Vagina (tissue), 2 donors: ENCODE measurements at regions not wholly inside any gene's neighbourhood (a gene's known extent, or its start where the extent isn't known, plus 50 kb on each side); places are given as distances from the start of the nearest gene placed in this dataset.

Experiments used
- DNase-seq, 2 donors: peaks; one replicate each; pipeline ENCODE4 v3.0.0-alpha.2; 2017; ENCODE audit errors: extremely low spot score in 2 of 2
- H3K27ac ChIP-seq: fragments of 200-600 bp; sonication (generic); one replicate; pipeline ENCODE4 v1.5.1; 2019
- H3K27me3 ChIP-seq: fragments of 200-600 bp; sonication (generic); one replicate; pipeline ENCODE4 v1.5.1; 2019
- H3K36me3 ChIP-seq, 2 donors: fragments of 200-600 bp; sonication (generic); one replicate each; pipeline ENCODE4 v1.5.1; 2017 to 2019
- H3K4me1 ChIP-seq: fragments of 200-600 bp; sonication (generic); one replicate; pipeline ENCODE4 v1.5.1; 2019
- H3K4me3 ChIP-seq, 2 donors: fragments of 200-600 bp; sonication (generic); 1 replicate in 1 of 2; 2 replicates in 1 of 2; pipeline ENCODE4 v1.5.1; 2016 to 2019
- H3K9me3 ChIP-seq: fragments of 200-600 bp; sonication (generic); one replicate; pipeline ENCODE4 v1.5.1; 2019
- CTCF ChIP-seq, 3 experiments: fragments of 450-650 bp in 2 of 3; fragments of 200-600 bp in 1 of 3; sonication (generic) in 1 of 3; IDR thresholded peaks; one replicate each; pipeline ENCODE4 v1.5.1; 2017 to 2019; ENCODE audit warnings: antibody characterized with exemption in 3 of 3, mild to moderate bottlenecking in 2 of 3, moderate library complexity in 2 of 3
- POLR2A ChIP-seq, 2 donors: fragments of 450-650 bp; IDR thresholded peaks; one replicate each; pipeline ENCODE4 v1.6.1; 2017; ENCODE audit warnings: antibody characterized with exemption in 2 of 2, mild to moderate bottlenecking in 2 of 2, moderate library complexity in 2 of 2
- POLR2AphosphoS5 ChIP-seq, 2 donors: sonication (generic); formaldehyde crosslinking; IDR thresholded peaks; one replicate each; pipeline ENCODE4 v1.9.0; 2017; ENCODE audit warnings: antibody characterized with exemption in 2 of 2, mild to moderate bottlenecking in 2 of 2, low read depth in 1 of 2; ENCODE audit not compliant: insufficient read depth in 1 of 2
- intact Hi-C: fragments of 100-400 bp; cut with DNase I; formaldehyde crosslinking; loops from one replicate; pipeline ENCODE4 v1.15.1; 2023

GRCh38 chr5:106314221-106314824 lies 1356.4 kb downstream of the EFNA5 start:
- Histone ChIP-seq H3K4me3 (no peak overlapping the region), H3K27ac (no peak overlapping the region)
- intact Hi-C loops: loop anchor here (5.0 kb wide), 1 partner anchor 1888 kb away; no protein-coding TSS in a partner anchor

GRCh38 chr5:106312360-106312759 lies 1358.4 kb downstream of the EFNA5 start:
- TF ChIP-seq POLR2A (IDR thresholded peaks at IDR 0.05) (no peak), CTCF (IDR thresholded peaks at IDR 0.05) (no peak)
- intact Hi-C loops: loop anchor here (5.0 kb wide), 1 partner anchor 1890 kb away; no protein-coding TSS in a partner anchor
- Histone ChIP-seq H3K27me3 (no peaks in the 10 kb centered on the region), H3K4me1 (no peaks in the 10 kb centered on the region), H3K27ac (no peak overlapping the region), H3K4me3 (no peak overlapping the region), H3K36me3 (no peaks in the 10 kb centered on the region), H3K9me3 (no peaks in the 10 kb centered on the region)
- DNase-seq: no peak

More at GRCh38 chr5:106314221-106314824, 1356.4 kb downstream of the EFNA5 start:
- TF ChIP-seq CTCF (IDR thresholded peaks at IDR 0.05) (no peak), POLR2A (IDR thresholded peaks at IDR 0.05) (no peak), POLR2AphosphoS5 (IDR thresholded peaks at IDR 0.05; ENCODE audit: insufficient read depth in 1 of 2, low read depth in 1 of 2) (no peak)
- Histone ChIP-seq H3K27me3 (no peaks in the 10 kb centered on the region), H3K4me1 (no peaks in the 10 kb centered on the region), H3K9me3 (no peaks in the 10 kb centered on the region), H3K36me3 (no peaks in the 10 kb centered on the region)
- no peak for DNase-seq

GRCh38 chr5:106311230-106311915 lies 1359.4 kb downstream of the EFNA5 start:
- Histone ChIP-seq H3K4me1 (no peaks in the 10 kb centered on the region), H3K4me3 (no peak overlapping the region), H3K9me3 (no peaks in the 10 kb centered on the region), H3K27ac (no peak overlapping the region), H3K27me3 (no peaks in the 10 kb centered on the region), H3K36me3 (no peaks in the 10 kb centered on the region)
- no peak for DNase-seq
- intact Hi-C loops: loop anchor here (5.0 kb wide), 1 partner anchor 1891 kb away; no protein-coding TSS in a partner anchor
- TF ChIP-seq POLR2A (IDR thresholded peaks at IDR 0.05) (no peak), CTCF (IDR thresholded peaks at IDR 0.05) (no peak), POLR2AphosphoS5 (IDR thresholded peaks at IDR 0.05; ENCODE audit: insufficient read depth in 1 of 2, low read depth in 1 of 2) (no peak)

GRCh38 chr5:106307265-106307664 lies 1363.5 kb downstream of the EFNA5 start:
- Histone ChIP-seq H3K4me3 (no peak overlapping the region), H3K27ac (no peak overlapping the region), H3K4me1 (no peaks in the 10 kb centered on the region), H3K9me3 (no peaks in the 10 kb centered on the region), H3K36me3 (no peaks in the 10 kb centered on the region), H3K27me3 (no peaks in the 10 kb centered on the region)
- TF ChIP-seq POLR2AphosphoS5 (IDR thresholded peaks at IDR 0.05; ENCODE audit: insufficient read depth in 1 of 2, low read depth in 1 of 2) (no peak), CTCF (IDR thresholded peaks at IDR 0.05) (no peak), POLR2A (IDR thresholded peaks at IDR 0.05) (no peak)
- intact Hi-C loops: no loop called here
- DNase-seq: no peak
